Left ventricle myocardium inferior (tissue), 1 donor: ENCODE measurements at regions not wholly inside any gene's neighbourhood (a gene's known extent, or its start where the extent isn't known, plus 50 kb on each side); places are given as distances from the start of the nearest gene placed in this dataset.

ENCODE experiments used
- DNase-seq: peaks from one replicate; pipeline ENCODE4 v3.0.0-alpha.2; 2020
- H3K27ac ChIP-seq: fragments of 200-600 bp; replicated peaks from 2 replicates; pipeline ENCODE4 v1.8.0; 2021
- H3K27me3 ChIP-seq: fragments of 200-600 bp; 2 replicates; pipeline ENCODE4 v1.8.0; 2021; ENCODE audit warnings: low read depth
- H3K36me3 ChIP-seq: fragments of 200-600 bp; 2 replicates; pipeline ENCODE4 v1.8.0; 2021
- H3K4me1 ChIP-seq: fragments of 200-600 bp; 2 replicates; pipeline ENCODE4 v1.8.0; 2021
- H3K4me3 ChIP-seq: fragments of 200-600 bp; 2 replicates; pipeline ENCODE4 v1.8.0; 2021; ENCODE audit warnings: mild to moderate bottlenecking, moderate library complexity
- H3K9me3 ChIP-seq: fragments of 200-600 bp; replicated peaks from 2 replicates; pipeline ENCODE4 v1.8.0; 2021
- intact Hi-C: fragments of 100-400 bp; cut with micrococcal nuclease; formaldehyde crosslinking; loops from one replicate; pipeline ENCODE4 v1.11.0; 2022
- TF ChIP-seq, protein P1 (sequence below): fragments of 200-600 bp; IDR thresholded peaks from 2 replicates; pipeline ENCODE4 v1.8.0; 2021; ENCODE audit warnings: antibody characterized with exemption, mild to moderate bottlenecking, borderline replicate concordance
- donor health status: DM: no; HTN: yes; CAD: no; lungs with severe emphysema.

DNA sequence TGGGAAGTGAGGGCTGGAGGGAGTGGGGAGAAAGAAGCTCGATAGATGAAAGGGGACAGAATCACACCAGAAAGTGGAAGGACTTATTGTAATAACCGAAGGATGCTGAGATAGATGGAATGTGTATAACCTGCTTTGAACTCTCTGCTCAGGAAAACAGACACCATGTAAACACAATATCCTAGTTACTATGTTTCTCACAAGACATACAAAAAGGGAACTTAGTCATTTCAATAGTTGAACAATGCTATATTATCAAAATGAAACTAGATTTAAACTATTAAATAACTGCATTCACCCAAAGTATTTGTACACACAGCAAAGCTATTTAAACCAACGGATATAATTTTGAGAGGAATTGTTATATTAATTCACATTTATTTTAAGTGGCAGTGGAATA is 108.3 kb upstream of the GADL1 start:
- Histone ChIP-seq H3K27me3 (no peaks in the 10 kb centered on the region), H3K9me3 (no peaks in the 10 kb centered on the region), H3K4me3 (no peak overlapping the region), H3K27ac (no peak overlapping the region), H3K4me1 (no peaks in the 10 kb centered on the region), H3K36me3 (no peaks in the 10 kb centered on the region)
- TF ChIP-seq, protein P1, sequence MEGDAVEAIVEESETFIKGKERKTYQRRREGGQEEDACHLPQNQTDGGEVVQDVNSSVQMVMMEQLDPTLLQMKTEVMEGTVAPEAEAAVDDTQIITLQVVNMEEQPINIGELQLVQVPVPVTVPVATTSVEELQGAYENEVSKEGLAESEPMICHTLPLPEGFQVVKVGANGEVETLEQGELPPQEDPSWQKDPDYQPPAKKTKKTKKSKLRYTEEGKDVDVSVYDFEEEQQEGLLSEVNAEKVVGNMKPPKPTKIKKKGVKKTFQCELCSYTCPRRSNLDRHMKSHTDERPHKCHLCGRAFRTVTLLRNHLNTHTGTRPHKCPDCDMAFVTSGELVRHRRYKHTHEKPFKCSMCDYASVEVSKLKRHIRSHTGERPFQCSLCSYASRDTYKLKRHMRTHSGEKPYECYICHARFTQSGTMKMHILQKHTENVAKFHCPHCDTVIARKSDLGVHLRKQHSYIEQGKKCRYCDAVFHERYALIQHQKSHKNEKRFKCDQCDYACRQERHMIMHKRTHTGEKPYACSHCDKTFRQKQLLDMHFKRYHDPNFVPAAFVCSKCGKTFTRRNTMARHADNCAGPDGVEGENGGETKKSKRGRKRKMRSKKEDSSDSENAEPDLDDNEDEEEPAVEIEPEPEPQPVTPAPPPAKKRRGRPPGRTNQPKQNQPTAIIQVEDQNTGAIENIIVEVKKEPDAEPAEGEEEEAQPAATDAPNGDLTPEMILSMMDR = no peak
- no peak for DNase-seq
- intact Hi-C loops = no loop called here

DNA sequence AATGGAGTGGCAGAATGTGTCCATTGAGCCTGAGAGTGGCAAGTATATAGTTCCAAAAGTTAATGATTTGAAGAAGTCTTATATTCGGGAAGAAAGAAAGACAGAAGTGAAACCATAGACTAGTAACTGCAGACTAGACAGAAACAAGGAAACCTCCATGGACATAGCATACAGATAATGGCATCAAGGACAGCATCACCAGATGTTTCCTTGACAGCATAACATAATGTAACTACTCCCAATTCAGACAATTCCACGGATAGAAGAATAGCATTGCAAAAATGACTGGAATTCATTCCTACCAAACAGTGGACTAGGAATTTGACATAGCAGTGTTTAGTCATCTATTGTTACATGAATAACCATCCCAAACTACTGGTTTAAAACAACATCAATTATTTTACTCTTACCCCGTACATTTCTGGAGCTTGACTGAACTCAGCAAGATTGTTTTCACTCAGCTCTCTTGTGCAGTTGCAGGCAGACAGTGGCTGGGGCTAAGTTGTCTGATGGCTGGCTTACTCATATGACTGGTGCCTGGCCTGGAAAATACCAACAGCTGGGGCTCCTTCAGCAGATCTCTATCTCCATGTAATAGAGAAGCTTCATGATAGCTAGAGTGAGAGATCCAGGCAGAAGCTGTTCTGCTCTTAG is 109.7 kb upstream of the GADL1 start:
- Histone ChIP-seq H3K27ac (no peak overlapping the region), H3K9me3 (no peaks in the 10 kb centered on the region), H3K27me3 (no peaks in the 10 kb centered on the region), H3K36me3 (no peaks in the 10 kb centered on the region), H3K4me1 (peaks cover 8% of the 10 kb centered on the region), H3K4me3 (no peak overlapping the region)
- DNase-seq = no peak
- TF ChIP-seq, protein P1 = no peak
- intact Hi-C loops = no loop called here

DNA sequence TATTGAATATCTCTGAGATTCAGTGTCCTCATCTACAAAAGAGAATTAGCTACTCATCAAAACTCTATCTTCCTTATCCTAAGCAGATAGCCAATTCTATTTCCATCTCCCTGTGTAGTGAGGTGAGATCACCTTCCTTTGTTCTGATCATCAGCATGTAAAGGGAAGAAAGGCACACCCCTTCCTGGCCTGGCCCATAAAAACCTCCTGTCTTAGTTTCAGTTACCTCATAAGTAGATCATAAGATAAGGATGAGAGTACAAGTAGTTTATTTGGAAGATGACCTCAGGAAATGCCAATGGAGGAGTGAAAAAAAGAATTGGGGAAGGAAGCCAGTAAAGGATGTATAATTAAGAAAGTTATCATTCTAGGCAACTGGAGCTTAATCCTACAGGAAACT is 114.5 kb upstream of the GADL1 start:
- Histone ChIP-seq H3K4me1 (peaks cover 13% of the 10 kb centered on the region), H3K36me3 (no peaks in the 10 kb centered on the region), H3K4me3 (no peak overlapping the region), H3K27ac (no peak overlapping the region), H3K9me3 (peaks cover 11% of the 10 kb centered on the region), H3K27me3 (no peaks in the 10 kb centered on the region)
- TF ChIP-seq, protein P1 = no peak
- no peak for DNase-seq
- intact Hi-C loops = no loop called here

DNA sequence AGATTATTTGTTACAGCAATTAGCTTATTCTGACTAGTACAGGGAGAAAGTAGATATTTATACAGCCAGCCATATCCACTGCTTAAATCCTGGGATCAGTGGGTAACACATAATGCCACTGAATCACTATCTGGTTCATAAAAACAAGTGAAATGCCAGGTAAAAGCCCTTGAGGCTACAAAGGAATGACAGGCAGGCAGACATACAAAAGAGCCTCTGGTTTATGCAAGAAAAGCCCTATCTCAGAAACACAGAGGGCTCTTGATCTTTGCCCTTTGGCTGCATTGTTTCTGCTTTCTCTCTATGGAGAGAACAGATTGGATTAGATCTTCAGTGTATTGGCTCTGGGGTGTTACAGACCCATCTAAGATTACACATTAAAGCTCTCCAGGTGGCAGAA is 115.4 kb upstream of the GADL1 start:
- intact Hi-C loops = no loop called here
- TF ChIP-seq, protein P1 = no peak
- no peaks in the 10 kb centered on the region for H3K27me3 ChIP-seq
- H3K27ac ChIP-seq = no peak overlapping the region
- H3K4me3 ChIP-seq = no peak overlapping the region
- no peak for DNase-seq
- H3K9me3 ChIP-seq = peaks cover 11% of the 10 kb centered on the region
- H3K36me3 ChIP-seq = no peaks in the 10 kb centered on the region
- peaks cover 13% of the 10 kb centered on the region for H3K4me1 ChIP-seq

DNA sequence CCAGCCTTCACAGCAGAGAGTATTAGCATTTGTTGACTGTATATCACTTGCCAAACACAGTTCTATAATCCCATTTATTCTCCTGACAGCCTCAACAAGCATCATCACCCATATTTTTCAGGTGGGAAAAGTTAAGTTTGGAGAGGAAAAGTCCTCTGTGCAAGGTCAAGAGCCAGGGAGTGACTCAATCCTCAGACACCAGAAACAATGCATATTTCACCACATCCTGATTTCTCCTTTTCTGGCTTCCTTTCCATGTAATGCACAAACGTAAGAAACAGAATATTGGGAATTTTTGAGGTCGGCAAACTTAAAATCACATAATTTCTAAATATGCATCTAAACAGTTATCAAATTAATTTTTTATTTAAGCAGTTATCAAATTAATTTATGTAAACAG is 116.0 kb upstream of the GADL1 start:
- no peak for DNase-seq
- H3K27me3 ChIP-seq = no peaks in the 10 kb centered on the region
- H3K9me3 ChIP-seq = peaks cover 11% of the 10 kb centered on the region
- no peak overlapping the region for H3K4me3 ChIP-seq
- no peaks in the 10 kb centered on the region for H3K36me3 ChIP-seq
- H3K4me1 ChIP-seq = peaks cover 13% of the 10 kb centered on the region
- H3K27ac ChIP-seq = no peak overlapping the region
- intact Hi-C loops = no loop called here
- TF ChIP-seq, protein P1 = no peak

DNA sequence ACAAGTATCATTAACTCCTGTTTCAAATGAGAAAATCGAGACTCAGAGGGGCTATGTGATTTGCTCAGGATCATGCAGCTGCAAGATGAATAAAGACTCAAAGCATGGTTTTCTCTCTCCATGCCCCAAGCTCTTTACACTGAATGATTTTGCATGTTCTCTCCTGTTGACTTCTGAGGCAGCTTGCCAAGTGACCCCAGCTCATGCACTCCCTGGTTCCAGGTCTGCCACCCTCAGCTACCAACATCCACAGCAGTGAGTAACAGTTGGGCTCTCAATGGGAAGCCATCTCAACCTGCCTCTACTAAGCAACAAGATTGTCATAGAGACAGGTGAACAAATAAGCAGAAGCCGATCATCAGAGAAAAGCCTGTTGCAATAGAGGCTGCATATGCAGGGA is 116.9 kb upstream of the GADL1 start:
- intact Hi-C loops = no loop called here
- Histone ChIP-seq H3K27ac (no peak overlapping the region), H3K4me1 (peaks cover 13% of the 10 kb centered on the region), H3K27me3 (no peaks in the 10 kb centered on the region), H3K9me3 (peaks cover 11% of the 10 kb centered on the region), H3K4me3 (no peak overlapping the region), H3K36me3 (no peaks in the 10 kb centered on the region)
- no peak for DNase-seq
- TF ChIP-seq, protein P1 = no peak
